Nephron progenitor cell (in vitro differentiated cells): ENCODE measurements at regions not wholly inside any gene's neighbourhood (a gene's known extent, or its start where the extent isn't known, plus 50 kb on each side); places are given as distances from the start of the nearest gene placed in this dataset.

ENCODE experiments used
- DNase-seq: peaks from one replicate; pipeline ENCODE4 v3.0.0; 2021
- H3K27ac Mint-ChIP-seq: 2 replicates; pipeline ENCODE4 v1.8.0; 2021; ENCODE audit warnings: mild to moderate bottlenecking, moderate library complexity, mixed read lengths
- H3K27me3 Mint-ChIP-seq: 2 replicates; pipeline ENCODE4 v1.8.0; 2021; ENCODE audit warnings: mild to moderate bottlenecking, low read depth, mixed read lengths; ENCODE audit not compliant: poor library complexity
- H3K36me3 Mint-ChIP-seq: 2 replicates; pipeline ENCODE4 v1.8.0; 2021; ENCODE audit warnings: low read depth, mixed read lengths
- H3K4me1 Mint-ChIP-seq: 2 replicates; pipeline ENCODE4 v1.8.0; 2021; ENCODE audit warnings: mixed read lengths
- H3K4me3 Mint-ChIP-seq: 2 replicates; pipeline ENCODE4 v1.8.0; 2021; ENCODE audit warnings: mild to moderate bottlenecking, moderate library complexity, mixed read lengths
- H3K9me3 Mint-ChIP-seq: 2 replicates; pipeline ENCODE4 v1.8.0; 2021; ENCODE audit warnings: mild to moderate bottlenecking, moderate library complexity, mixed read lengths
- TF ChIP-seq, protein P1 (sequence below): fragments of 200-600 bp; sonication (generic); IDR thresholded peaks from 2 replicates; pipeline ENCODE4 v1.5.0; 2021; ENCODE audit warnings: antibody characterized with exemption

DNA sequence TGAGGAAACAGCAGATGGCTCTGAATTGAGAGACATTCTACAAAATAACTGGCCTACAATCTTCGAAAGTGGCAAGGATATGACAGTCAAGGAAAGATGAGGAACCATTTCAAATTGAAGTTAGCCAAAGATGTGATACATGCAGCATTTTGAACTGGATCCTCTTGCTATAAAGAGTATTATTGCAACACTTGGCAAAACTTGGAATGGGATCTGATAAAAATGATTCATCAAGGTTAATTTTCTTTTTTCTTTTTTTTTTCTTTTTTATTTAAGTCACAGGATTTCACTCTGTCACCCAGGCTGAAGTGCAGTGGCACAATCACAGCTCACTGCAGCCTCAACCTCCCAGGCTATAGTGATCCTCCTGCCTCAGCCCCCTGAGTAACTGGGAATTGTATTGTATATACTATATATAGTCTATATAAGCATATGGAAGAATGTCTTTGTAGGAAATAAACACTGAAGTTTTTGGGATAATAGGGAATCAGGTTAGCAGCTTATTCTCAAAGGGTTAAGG is 49.8 kb upstream of the GJA8 start:
- peaks cover 25% of the 10 kb centered on the region for H3K4me1 Mint-ChIP-seq
- peaks cover 12% of the 10 kb centered on the region for H3K9me3 Mint-ChIP-seq
- peaks cover 7% of the 10 kb centered on the region for H3K27me3 Mint-ChIP-seq
- no peak overlapping the region for H3K4me3 Mint-ChIP-seq
- TF ChIP-seq, protein P1, sequence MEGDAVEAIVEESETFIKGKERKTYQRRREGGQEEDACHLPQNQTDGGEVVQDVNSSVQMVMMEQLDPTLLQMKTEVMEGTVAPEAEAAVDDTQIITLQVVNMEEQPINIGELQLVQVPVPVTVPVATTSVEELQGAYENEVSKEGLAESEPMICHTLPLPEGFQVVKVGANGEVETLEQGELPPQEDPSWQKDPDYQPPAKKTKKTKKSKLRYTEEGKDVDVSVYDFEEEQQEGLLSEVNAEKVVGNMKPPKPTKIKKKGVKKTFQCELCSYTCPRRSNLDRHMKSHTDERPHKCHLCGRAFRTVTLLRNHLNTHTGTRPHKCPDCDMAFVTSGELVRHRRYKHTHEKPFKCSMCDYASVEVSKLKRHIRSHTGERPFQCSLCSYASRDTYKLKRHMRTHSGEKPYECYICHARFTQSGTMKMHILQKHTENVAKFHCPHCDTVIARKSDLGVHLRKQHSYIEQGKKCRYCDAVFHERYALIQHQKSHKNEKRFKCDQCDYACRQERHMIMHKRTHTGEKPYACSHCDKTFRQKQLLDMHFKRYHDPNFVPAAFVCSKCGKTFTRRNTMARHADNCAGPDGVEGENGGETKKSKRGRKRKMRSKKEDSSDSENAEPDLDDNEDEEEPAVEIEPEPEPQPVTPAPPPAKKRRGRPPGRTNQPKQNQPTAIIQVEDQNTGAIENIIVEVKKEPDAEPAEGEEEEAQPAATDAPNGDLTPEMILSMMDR = no peak
- DNase-seq = no peak
- H3K36me3 Mint-ChIP-seq = no peaks in the 10 kb centered on the region
- H3K27ac Mint-ChIP-seq = no peak overlapping the region
